Tibial nerve (tissue), 4 donors: ENCODE measurements at regions not wholly inside any gene's neighbourhood (a gene's known extent, or its start where the extent isn't known, plus 50 kb on each side); places are given as distances from the start of the nearest gene placed in this dataset.

ENCODE experiments used
- DNase-seq, 2 donors: peaks; one replicate each; pipeline ENCODE4 v3.0.0-alpha.2; 2019; ENCODE audit warnings: low spot score in 2 of 2
- H3K27ac ChIP-seq, 4 donors: fragments of 200-600 bp; sonication (generic) in 3 of 4; one replicate each; pipeline ENCODE4 v1.5.1; 2017 to 2019; ENCODE audit warnings: mild to moderate bottlenecking in 1 of 4
- H3K27me3 ChIP-seq, 2 donors: fragments of 200-600 bp; sonication (generic) in 1 of 2; one replicate each; pipeline versions ENCODE4 v1.5.1 to v1.6.0; 2017 to 2019
- H3K36me3 ChIP-seq, 3 donors: fragments of 200-600 bp; sonication (generic); one replicate each; pipeline ENCODE4 v1.5.1; 2018 to 2019
- H3K4me1 ChIP-seq, 4 donors: fragments of 200-600 bp; sonication (generic) in 3 of 4; one replicate each; pipeline ENCODE4 v1.5.1; 2017 to 2019
- H3K4me3 ChIP-seq, 4 donors: fragments of 200-600 bp; sonication (generic) in 3 of 4; one replicate each; pipeline ENCODE4 v1.5.1; 2017 to 2019; ENCODE audit warnings: mild to moderate bottlenecking in 1 of 4, moderate library complexity in 1 of 4
- H3K9me3 ChIP-seq, 4 donors: fragments of 200-600 bp; sonication (generic) in 3 of 4; one replicate each; pipeline ENCODE4 v1.5.1; 2017 to 2019
- EP300 ChIP-seq, 2 donors: sonication (generic); formaldehyde crosslinking; IDR thresholded peaks; one replicate each; pipeline ENCODE4 v1.6.1; 2017; ENCODE audit warnings: antibody characterized with exemption in 2 of 2, mild to moderate bottlenecking in 1 of 2
- POLR2A ChIP-seq, 2 donors: fragments of 450-650 bp; IDR thresholded peaks; one replicate each; pipeline ENCODE4 v1.6.1; 2017; ENCODE audit warnings: antibody characterized with exemption in 2 of 2, mild to moderate bottlenecking in 2 of 2, moderate library complexity in 2 of 2
- WGBS, 2 donors: methylation state at CpG; one replicate each; pipeline ENCODE4 v1.1.5; 2018; 5-methylcytosine and 5-hydroxymethylcytosine counted together
- TF ChIP-seq, protein P1 (sequence below), 5 experiments: fragments of 200-600 bp in 3 of 5; fragments of 450-650 bp in 2 of 5; sonication (generic) in 3 of 5; IDR thresholded peaks; one replicate each; pipeline ENCODE4 v1.5.1; 2016 to 2019; ENCODE audit warnings: antibody characterized with exemption in 5 of 5, mild to moderate bottlenecking in 3 of 5, moderate library complexity in 2 of 5

- no peak for TF ChIP-seq EP300 (IDR thresholded peaks at IDR 0.05)
- TF ChIP-seq, protein P1, sequence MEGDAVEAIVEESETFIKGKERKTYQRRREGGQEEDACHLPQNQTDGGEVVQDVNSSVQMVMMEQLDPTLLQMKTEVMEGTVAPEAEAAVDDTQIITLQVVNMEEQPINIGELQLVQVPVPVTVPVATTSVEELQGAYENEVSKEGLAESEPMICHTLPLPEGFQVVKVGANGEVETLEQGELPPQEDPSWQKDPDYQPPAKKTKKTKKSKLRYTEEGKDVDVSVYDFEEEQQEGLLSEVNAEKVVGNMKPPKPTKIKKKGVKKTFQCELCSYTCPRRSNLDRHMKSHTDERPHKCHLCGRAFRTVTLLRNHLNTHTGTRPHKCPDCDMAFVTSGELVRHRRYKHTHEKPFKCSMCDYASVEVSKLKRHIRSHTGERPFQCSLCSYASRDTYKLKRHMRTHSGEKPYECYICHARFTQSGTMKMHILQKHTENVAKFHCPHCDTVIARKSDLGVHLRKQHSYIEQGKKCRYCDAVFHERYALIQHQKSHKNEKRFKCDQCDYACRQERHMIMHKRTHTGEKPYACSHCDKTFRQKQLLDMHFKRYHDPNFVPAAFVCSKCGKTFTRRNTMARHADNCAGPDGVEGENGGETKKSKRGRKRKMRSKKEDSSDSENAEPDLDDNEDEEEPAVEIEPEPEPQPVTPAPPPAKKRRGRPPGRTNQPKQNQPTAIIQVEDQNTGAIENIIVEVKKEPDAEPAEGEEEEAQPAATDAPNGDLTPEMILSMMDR (IDR thresholded peaks at IDR 0.05): no peak
- no peak for DNase-seq
- Histone ChIP-seq H3K27ac (no peak overlapping the region), H3K9me3 (no peaks in the 10 kb centered on the region), H3K36me3 (no peaks in the 10 kb centered on the region), H3K4me1 (no peaks in the 10 kb centered on the region), H3K27me3 (no peaks in the 10 kb centered on the region), H3K4me3 (no peak overlapping the region)
- 62 to 72% methylated on average over 5 of the region's 5 CpGs for WGBS, 2 donors
Measured at GRCh38 chr11:79536155-79536917, 95.5 kb upstream of the TENM4 start.

- no peaks in the 10 kb centered on the region for H3K27me3 ChIP-seq
- H3K27ac ChIP-seq: no peak overlapping the region
- H3K4me1 ChIP-seq: no peaks in the 10 kb centered on the region
- WGBS, 2 donors: 78 to 87% methylated on average over 1 of the region's 1 CpG
- TF ChIP-seq POLR2A (IDR thresholded peaks at IDR 0.05) (no peak), EP300 (IDR thresholded peaks at IDR 0.05) (no peak)
- TF ChIP-seq, protein P1 (IDR thresholded peaks at IDR 0.05): no peak
- H3K9me3 ChIP-seq: no peaks in the 10 kb centered on the region
- no peak overlapping the region for H3K4me3 ChIP-seq
- no peaks in the 10 kb centered on the region for H3K36me3 ChIP-seq
- DNase-seq: no peak
Measured at GRCh38 chr11:79535606-79536005, 94.8 kb upstream of the TENM4 start.

GRCh38 chr11:79525257-79525656, 84.4 kb upstream of the TENM4 start:
- H3K4me3 ChIP-seq: no peak overlapping the region
- TF ChIP-seq, protein P1 (IDR thresholded peaks at IDR 0.05): no peak
- TF ChIP-seq EP300 (IDR thresholded peaks at IDR 0.05) (no peak), POLR2A (IDR thresholded peaks at IDR 0.05) (no peak)
- no peak for DNase-seq
- no peaks in the 10 kb centered on the region for H3K36me3 ChIP-seq
- no peaks in the 10 kb centered on the region for H3K9me3 ChIP-seq
- H3K4me1 ChIP-seq: no peaks in the 10 kb centered on the region
- no peak overlapping the region for H3K27ac ChIP-seq
- no peaks in the 10 kb centered on the region for H3K27me3 ChIP-seq

DNA sequence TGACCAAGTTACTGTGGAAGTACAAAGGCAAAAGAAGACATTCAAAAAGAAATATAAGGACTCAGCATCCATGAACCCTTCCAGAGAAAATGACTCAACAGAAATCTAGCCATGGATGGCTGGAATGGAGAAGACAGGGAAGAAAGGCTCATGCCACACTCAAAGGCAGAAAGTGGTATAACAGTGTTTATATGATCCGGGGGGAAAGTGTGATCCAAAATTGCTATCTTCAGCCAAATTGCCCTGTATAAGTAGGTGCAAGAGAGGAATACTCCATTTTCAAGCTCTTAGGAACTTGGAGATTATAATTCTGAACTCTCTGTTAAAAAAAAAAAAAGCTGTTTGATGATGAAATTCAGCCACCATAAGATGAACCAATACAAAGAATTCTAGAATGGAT, 81.8 kb upstream of the TENM4 start:
- H3K4me3 ChIP-seq: no peak overlapping the region
- no peaks in the 10 kb centered on the region for H3K36me3 ChIP-seq
- H3K27me3 ChIP-seq: no peaks in the 10 kb centered on the region
- no peaks in the 10 kb centered on the region for H3K9me3 ChIP-seq
- no peak for TF ChIP-seq POLR2A (IDR thresholded peaks at IDR 0.05)
- no peak for TF ChIP-seq EP300 (IDR thresholded peaks at IDR 0.05)
- TF ChIP-seq, protein P1 (IDR thresholded peaks at IDR 0.05): no peak
- DNase-seq: no peak
- no peaks in the 10 kb centered on the region for H3K4me1 ChIP-seq
- H3K27ac ChIP-seq: no peak overlapping the region
- 94 to 100% methylated on average over 1 of the region's 1 CpG for WGBS, 2 donors

GRCh38 chr11:79520086-79520485, 79.3 kb upstream of the TENM4 start:
- 92 to 94% methylated on average over 5 of the region's 5 CpGs for WGBS, 2 donors
- Histone ChIP-seq H3K36me3 (no peaks in the 10 kb centered on the region), H3K9me3 (no peaks in the 10 kb centered on the region), H3K27ac (no peak overlapping the region), H3K4me1 (no peaks in the 10 kb centered on the region), H3K4me3 (no peak overlapping the region), H3K27me3 (no peaks in the 10 kb centered on the region)
- no peak for DNase-seq
- TF ChIP-seq POLR2A (IDR thresholded peaks at IDR 0.05) (no peak), EP300 (IDR thresholded peaks at IDR 0.05) (no peak)
- TF ChIP-seq, protein P1 (IDR thresholded peaks at IDR 0.05): no peak
